ENCODE measurements at regions not wholly inside any gene's neighbourhood (a gene's known extent, or its start where the extent isn't known, plus 50 kb on each side); places are given as distances from the start of the nearest gene placed in this dataset.

DNA sequence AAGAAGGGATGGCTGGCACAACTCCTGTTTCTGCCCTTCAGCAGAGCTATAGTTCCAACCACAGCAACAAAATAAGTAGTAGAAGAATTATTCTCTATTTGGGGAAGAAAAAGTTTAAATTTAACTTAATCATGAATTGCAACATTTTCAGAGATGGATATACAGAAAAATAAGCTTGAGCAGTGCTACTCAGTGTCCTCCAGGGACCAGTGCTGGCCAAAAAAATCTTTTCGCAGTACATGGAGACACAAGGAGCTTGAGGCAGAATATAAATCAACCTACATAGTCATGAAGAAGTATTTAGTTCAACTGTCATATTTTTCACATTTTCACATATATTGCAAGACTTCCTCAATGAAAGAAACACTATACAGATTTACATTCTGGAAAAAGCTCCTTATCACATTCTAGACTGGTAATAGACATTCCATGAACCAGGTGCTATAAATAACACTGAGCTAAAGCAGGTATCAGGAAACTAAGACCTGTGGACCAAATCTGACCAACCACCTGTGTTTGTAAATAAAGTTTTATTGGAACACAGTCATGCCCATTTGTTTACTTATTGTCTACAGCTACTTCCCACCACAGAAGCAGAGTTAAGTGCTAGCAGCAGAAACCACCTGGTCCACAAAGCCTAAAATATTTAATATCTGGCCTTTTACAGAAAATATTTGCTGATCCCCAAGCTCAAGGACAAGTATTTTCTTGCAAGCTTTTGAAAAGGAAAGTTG, 101.9 kb downstream of the RGS21 start:
- H3K4me1 ChIP-seq, result no peaks in the 10 kb centered on the region
- H3K4me3 ChIP-seq, result no peak overlapping the region
- no peak overlapping the region for H3K27ac ChIP-seq
- DNase-seq (ENCODE audit: low spot score in 2 of 2), result no peak
- no peaks in the 10 kb centered on the region for H3K36me3 ChIP-seq
- WGBS, result 31% methylated on average over 1 of the region's 1 CpG
- H3K9me3 ChIP-seq, result no peaks in the 10 kb centered on the region
- no peaks in the 10 kb centered on the region for H3K27me3 ChIP-seq
- no peak for TF ChIP-seq POLR2A (IDR thresholded peaks at IDR 0.05)
- TF ChIP-seq POLR2AphosphoS5 (IDR thresholded peaks at IDR 0.05), result no peak
- no peak for TF ChIP-seq EP300 (IDR thresholded peaks at IDR 0.05)
- TF ChIP-seq, protein P1, sequence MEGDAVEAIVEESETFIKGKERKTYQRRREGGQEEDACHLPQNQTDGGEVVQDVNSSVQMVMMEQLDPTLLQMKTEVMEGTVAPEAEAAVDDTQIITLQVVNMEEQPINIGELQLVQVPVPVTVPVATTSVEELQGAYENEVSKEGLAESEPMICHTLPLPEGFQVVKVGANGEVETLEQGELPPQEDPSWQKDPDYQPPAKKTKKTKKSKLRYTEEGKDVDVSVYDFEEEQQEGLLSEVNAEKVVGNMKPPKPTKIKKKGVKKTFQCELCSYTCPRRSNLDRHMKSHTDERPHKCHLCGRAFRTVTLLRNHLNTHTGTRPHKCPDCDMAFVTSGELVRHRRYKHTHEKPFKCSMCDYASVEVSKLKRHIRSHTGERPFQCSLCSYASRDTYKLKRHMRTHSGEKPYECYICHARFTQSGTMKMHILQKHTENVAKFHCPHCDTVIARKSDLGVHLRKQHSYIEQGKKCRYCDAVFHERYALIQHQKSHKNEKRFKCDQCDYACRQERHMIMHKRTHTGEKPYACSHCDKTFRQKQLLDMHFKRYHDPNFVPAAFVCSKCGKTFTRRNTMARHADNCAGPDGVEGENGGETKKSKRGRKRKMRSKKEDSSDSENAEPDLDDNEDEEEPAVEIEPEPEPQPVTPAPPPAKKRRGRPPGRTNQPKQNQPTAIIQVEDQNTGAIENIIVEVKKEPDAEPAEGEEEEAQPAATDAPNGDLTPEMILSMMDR (IDR thresholded peaks at IDR 0.05), result no peak

DNA sequence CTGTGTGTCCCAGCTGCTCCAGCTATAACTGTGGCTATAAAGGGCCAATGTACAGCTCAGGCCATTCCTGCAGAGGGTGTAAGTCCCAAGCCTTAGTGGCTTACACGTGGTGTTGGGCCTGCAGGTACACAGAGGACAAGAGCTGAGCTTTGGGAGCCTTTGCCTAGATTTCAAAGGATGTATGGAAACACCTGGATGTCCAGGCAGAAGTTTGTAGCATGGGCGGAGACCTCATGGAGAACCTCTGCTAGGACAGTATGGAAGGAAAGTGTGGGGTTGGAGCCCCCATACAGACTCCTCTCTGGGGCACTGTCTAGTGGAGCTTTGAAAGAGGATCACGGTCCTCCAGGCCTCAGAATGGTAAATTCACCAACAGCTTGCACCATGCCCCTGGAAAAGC, 113.9 kb downstream of the RGS21 start:
- no peaks in the 10 kb centered on the region for H3K36me3 ChIP-seq
- no peaks in the 10 kb centered on the region for H3K4me1 ChIP-seq
- no peaks in the 10 kb centered on the region for H3K9me3 ChIP-seq
- TF ChIP-seq, protein P1 (IDR thresholded peaks at IDR 0.05), result no peak
- TF ChIP-seq POLR2A (IDR thresholded peaks at IDR 0.05) (no peak), POLR2AphosphoS5 (IDR thresholded peaks at IDR 0.05) (no peak), EP300 (IDR thresholded peaks at IDR 0.05) (no peak)
- DNase-seq (ENCODE audit: low spot score in 2 of 2), result no peak
- WGBS, result 73% methylated on average over 3 of the region's 3 CpGs
- no peak overlapping the region for H3K4me3 ChIP-seq
- no peak overlapping the region for H3K27ac ChIP-seq
- no peaks in the 10 kb centered on the region for H3K27me3 ChIP-seq

DNA sequence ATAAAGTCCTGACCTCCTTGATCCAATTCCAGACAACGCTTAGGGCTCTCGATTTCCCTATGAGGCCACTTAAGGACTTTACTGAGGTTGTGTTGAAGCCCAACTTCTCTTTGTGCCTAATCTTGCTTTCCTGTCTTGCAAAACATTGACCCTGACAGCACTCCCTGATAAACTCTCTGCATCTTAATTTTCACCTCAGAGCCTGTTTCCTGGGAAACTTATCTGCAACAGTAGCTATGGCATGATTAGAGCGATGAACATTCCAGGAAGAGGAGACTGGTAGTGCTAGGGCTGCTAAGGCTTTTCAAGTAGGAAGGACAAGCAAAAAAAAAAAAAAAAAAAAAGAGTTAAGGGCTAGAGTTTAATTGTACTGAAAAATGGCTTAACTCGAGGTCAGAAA, 118.9 kb downstream of the RGS21 start:
- Histone ChIP-seq H3K36me3 (no peaks in the 10 kb centered on the region), H3K4me1 (no peaks in the 10 kb centered on the region), H3K27me3 (peaks cover 4% of the 10 kb centered on the region), H3K4me3 (no peak overlapping the region), H3K27ac (no peak overlapping the region), H3K9me3 (no peaks in the 10 kb centered on the region)
- 86% methylated on average over 4 of the region's 4 CpGs for WGBS
- no peak for DNase-seq (ENCODE audit: low spot score in 2 of 2)
- TF ChIP-seq, protein P1 (IDR thresholded peaks at IDR 0.05), result no peak
- no peak for TF ChIP-seq POLR2AphosphoS5 (IDR thresholded peaks at IDR 0.05)
- TF ChIP-seq POLR2A (IDR thresholded peaks at IDR 0.05), result no peak
- no peak for TF ChIP-seq EP300 (IDR thresholded peaks at IDR 0.05)

DNA sequence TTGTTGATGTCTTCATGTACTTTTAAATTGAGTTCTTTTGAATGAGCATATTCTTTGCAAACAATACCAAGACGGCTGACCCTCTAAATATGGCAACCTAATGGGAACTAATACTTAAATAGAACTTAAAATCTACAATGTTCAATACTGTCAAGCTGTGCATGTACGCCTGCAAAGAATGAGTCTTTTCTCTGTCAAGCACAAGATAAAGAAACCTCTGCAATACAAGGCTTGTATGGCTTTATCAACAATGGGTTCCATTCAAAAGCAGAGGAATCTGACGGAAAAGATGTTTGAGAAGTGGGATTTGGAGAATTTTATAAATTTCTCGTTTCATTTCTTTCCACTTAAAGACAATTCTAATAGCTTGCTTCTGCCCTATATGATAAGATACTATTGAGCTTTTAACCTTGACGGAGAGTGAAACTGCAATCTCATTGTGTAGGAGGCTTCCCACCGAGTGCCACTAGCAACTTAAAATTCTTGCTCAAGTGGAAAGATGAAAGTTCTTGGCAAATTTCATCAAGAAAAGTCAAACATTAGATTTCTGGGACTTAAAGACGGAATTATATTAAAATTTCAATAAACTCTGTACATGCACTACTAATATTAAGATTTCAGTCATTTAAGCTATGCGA, 119.8 kb downstream of the RGS21 start:
- no peaks in the 10 kb centered on the region for H3K4me1 ChIP-seq
- TF ChIP-seq POLR2A (IDR thresholded peaks at IDR 0.05) (no peak), POLR2AphosphoS5 (IDR thresholded peaks at IDR 0.05) (no peak), EP300 (IDR thresholded peaks at IDR 0.05) (no peak)
- TF ChIP-seq, protein P1 (IDR thresholded peaks at IDR 0.05), result no peak
- H3K27me3 ChIP-seq, result peaks cover 4% of the 10 kb centered on the region
- no peak for DNase-seq (ENCODE audit: low spot score in 2 of 2)
- no peaks in the 10 kb centered on the region for H3K36me3 ChIP-seq
- H3K4me3 ChIP-seq, result no peak overlapping the region
- WGBS, result 87% methylated on average over 8 of the region's 8 CpGs
- no peak overlapping the region for H3K27ac ChIP-seq
- H3K9me3 ChIP-seq, result no peaks in the 10 kb centered on the region

DNA sequence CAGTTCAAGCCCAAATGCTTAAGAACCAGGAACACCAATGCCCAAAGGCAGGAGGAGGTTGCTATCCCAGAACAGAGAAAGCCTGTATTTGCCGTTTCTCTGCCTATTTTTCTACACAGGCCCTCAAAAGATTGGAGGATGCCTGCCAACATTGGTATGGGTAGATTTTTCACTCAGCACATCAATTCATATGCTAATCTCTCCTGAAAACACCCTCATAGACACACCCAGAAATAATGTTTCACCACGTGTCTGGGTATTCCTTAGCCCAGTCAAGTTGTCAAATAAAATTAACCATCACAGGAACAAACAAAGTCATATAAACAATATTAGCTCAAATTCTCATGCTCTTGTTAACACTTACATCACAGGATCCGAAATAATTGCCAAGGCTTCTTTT, 121.9 kb downstream of the RGS21 start:
- Histone ChIP-seq H3K27me3 (peaks cover 4% of the 10 kb centered on the region), H3K27ac (no peak overlapping the region), H3K4me1 (no peaks in the 10 kb centered on the region), H3K9me3 (no peaks in the 10 kb centered on the region), H3K36me3 (no peaks in the 10 kb centered on the region), H3K4me3 (no peak overlapping the region)
- DNase-seq (ENCODE audit: low spot score in 2 of 2), result no peak
- 57% methylated on average over 3 of the region's 3 CpGs for WGBS
- no peak for TF ChIP-seq EP300 (IDR thresholded peaks at IDR 0.05)
- TF ChIP-seq, protein P1 (IDR thresholded peaks at IDR 0.05), result no peak
- TF ChIP-seq POLR2AphosphoS5 (IDR thresholded peaks at IDR 0.05), result no peak
- no peak for TF ChIP-seq POLR2A (IDR thresholded peaks at IDR 0.05)
